BJ (cell line): ENCODE measurements at regions not wholly inside any gene's neighbourhood (a gene's known extent, or its start where the extent isn't known, plus 50 kb on each side); places are given as distances from the start of the nearest gene placed in this dataset.

ENCODE experiments used
- CTCF ChIA-PET: fragments of 350-600 bp; formaldehyde crosslinking; extraction: SDS; loops from one replicate; lab custom pipeline; 2021; ENCODE audit warnings: antibody characterized with exemption, inconsistent platforms; lab: Yijun Ruan, JAX
- POLR2A ChIA-PET: fragments of 300-600 bp; sonication (Branson Sonifier 250); formaldehyde crosslinking; extraction: SDS; loops from one replicate; lab custom pipeline; 2021; ENCODE audit warnings: antibody characterized with exemption; lab: Charles Lee
- DNase-seq: peaks from one replicate; pipeline ENCODE4 v3.0.0-alpha.2; 2011; ENCODE audit warnings: low read depth
- H3K27me3 ChIP-seq: 2 replicates; pipeline ENCODE4 v1.6.0; 2011; ENCODE audit warnings: low read length; ENCODE audit not compliant: control insufficient read depth, insufficient read depth
- H3K36me3 ChIP-seq: 2 replicates; pipeline ENCODE4 v1.5.1; 2011; ENCODE audit warnings: low read length; ENCODE audit not compliant: control insufficient read depth, insufficient read depth
- H3K4me3 ChIP-seq: 2 replicates; pipeline ENCODE4 v1.5.1; 2011; ENCODE audit warnings: low read depth, mild to moderate bottlenecking, control low read depth, low read length
- TF ChIP-seq, protein P1 (sequence below): IDR thresholded peaks from 2 replicates; pipeline ENCODE4 v1.5.1; 2011; ENCODE audit warnings: low read depth, mild to moderate bottlenecking, control low read depth, inconsistent platforms, low read length, moderate library complexity; ENCODE audit not compliant: insufficient read depth

DNA sequence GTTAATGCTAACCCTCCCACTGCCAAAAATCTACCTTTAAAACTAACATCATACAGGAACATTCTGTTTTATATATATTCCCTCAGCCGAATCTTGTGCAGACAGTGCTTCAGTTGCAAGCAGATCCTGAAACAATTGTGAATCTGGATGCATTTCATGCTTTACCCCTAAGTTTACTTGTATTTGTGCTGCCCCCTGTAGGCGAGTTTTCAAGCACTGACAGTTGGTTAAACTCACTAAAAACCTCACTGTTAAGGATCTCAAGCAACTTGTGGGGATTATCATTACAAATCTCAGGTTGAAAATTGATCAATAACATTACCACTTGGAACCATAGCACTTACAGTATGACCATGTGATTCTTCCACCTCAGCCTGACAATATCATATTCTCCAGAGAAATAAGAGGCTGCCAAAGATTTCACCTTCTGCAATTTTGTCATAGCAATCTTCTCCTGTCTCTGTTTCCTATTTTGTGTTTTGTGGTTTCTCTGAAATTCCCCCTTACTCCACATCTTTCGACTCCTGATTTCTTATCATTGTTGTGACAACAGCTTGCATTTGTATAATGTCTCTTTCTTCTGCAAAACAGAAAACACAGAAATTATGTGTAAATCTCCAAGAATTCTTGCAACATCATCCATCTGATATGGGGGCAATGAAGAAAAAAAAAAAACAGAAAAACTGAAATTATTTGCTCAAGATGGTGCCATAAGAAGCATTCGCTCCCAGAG, 354.6 kb upstream of the SETBP1 start:
- no peak for DNase-seq
- TF ChIP-seq, protein P1, sequence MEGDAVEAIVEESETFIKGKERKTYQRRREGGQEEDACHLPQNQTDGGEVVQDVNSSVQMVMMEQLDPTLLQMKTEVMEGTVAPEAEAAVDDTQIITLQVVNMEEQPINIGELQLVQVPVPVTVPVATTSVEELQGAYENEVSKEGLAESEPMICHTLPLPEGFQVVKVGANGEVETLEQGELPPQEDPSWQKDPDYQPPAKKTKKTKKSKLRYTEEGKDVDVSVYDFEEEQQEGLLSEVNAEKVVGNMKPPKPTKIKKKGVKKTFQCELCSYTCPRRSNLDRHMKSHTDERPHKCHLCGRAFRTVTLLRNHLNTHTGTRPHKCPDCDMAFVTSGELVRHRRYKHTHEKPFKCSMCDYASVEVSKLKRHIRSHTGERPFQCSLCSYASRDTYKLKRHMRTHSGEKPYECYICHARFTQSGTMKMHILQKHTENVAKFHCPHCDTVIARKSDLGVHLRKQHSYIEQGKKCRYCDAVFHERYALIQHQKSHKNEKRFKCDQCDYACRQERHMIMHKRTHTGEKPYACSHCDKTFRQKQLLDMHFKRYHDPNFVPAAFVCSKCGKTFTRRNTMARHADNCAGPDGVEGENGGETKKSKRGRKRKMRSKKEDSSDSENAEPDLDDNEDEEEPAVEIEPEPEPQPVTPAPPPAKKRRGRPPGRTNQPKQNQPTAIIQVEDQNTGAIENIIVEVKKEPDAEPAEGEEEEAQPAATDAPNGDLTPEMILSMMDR = peak; percentile 75
- ChIA-PET CTCF (interaction anchor here (0.6 kb wide), 1 partner anchor 498 kb away, joined by 5 read pairs; no protein-coding TSS in a partner anchor), POLR2A (no interaction called here)
- Histone ChIP-seq H3K36me3 (no peaks in the 10 kb centered on the region), H3K4me3 (no peak overlapping the region), H3K27me3 (no peaks in the 10 kb centered on the region)

DNA sequence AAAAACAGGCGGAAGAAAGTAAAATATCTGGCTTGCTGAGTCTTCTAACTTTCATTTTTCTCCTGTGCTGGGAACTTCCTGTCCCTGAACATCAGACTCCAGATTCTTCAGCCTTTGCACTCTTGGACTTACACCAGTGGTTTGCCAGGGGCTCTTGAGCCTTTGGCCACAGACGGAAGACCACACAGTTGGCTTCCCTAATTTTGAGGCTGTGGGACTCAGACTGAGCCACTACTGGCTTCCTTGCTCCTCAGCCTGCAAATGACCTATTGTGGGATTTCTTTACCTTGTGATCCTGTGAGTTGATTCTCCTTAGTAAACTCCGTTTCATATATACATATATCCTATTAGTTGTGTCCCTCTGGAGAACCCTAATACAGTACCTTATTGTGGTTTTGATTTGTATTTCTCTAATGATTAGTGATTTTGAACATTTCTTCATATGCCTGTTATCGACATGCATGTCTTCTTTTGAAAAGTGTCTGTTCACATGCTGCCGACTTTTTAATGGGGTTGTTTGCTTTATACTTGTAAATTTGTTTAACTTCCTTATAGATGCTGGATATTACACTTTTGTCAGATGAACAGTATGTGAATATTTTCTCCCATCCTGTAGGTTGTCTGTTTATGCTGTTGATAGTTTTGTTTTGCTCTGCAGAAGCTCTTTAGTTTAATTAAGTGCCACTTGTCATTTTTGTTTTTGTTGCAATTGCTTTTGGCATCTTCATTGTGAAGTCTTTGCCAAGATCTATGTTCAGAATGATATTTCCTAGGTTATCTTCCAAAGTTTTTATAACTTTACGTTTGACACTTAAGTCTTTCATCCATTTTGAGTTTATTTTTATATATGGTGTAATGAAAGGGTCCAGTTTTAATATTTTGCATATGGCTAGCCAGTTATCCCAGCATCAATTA, 348.8 kb upstream of the SETBP1 start:
- no peak for DNase-seq
- POLR2A ChIA-PET = no interaction called here
- no peaks in the 10 kb centered on the region for H3K27me3 ChIP-seq
- H3K36me3 ChIP-seq = no peaks in the 10 kb centered on the region
- TF ChIP-seq, protein P1 = no peak
- no peak overlapping the region for H3K4me3 ChIP-seq
- CTCF ChIA-PET = no interaction called here

DNA sequence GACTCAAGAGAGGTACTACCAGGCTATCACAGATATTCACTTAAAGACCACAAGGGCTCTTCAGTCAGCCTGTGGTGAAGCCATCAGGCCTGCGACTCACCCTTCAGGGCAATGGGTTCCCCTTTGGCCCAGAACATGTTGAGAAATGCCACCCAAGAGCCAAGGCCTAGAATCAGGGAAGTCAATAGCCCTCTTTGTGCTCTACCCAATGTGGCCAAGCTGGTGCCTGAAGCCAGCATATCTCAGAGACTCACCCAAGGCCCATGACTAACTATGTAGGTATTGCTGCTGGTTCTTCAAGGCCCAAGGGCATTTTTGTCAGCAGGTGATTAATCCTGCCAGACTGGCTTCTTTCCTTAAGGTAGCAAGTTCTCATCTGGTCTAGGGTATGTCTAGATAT, 338.9 kb upstream of the SETBP1 start:
- ChIA-PET POLR2A (no interaction called here), CTCF (interaction anchor here (1.1 to 1.3 kb wide), 2 partner anchors 11 to 212 kb away, joined by 3 read pairs; no protein-coding TSS in a partner anchor)
- Histone ChIP-seq H3K27me3 (no peaks in the 10 kb centered on the region), H3K4me3 (no peak overlapping the region), H3K36me3 (no peaks in the 10 kb centered on the region)
- DNase-seq = no peak
- TF ChIP-seq, protein P1 = no peak

DNA sequence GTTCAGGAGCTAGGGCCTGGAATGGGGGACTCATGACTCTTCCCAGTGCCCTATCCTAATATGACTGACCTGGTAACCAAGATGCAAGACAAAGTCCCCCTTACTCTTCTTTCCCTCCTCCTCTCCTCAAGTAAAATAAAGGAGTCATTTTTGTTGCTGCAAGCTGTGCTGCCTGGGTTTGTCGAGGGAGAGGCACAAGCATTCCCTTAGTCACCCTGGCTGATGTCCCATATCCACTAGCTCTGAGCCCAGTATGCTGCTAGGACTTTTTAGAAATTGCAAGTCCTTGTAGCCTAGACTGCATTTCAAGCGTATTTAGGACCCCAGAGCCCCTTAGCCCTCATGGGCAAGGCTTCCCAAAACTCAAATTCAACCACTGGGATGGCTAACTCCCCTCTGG, 338.5 kb upstream of the SETBP1 start:
- Histone ChIP-seq H3K36me3 (no peaks in the 10 kb centered on the region), H3K27me3 (no peaks in the 10 kb centered on the region), H3K4me3 (no peak overlapping the region)
- DNase-seq = no peak
- ChIA-PET CTCF (interaction anchor here (1.1 to 1.3 kb wide), 2 partner anchors 11 to 212 kb away, joined by 3 read pairs; no protein-coding TSS in a partner anchor), POLR2A (no interaction called here)
- TF ChIP-seq, protein P1 = no peak

DNA sequence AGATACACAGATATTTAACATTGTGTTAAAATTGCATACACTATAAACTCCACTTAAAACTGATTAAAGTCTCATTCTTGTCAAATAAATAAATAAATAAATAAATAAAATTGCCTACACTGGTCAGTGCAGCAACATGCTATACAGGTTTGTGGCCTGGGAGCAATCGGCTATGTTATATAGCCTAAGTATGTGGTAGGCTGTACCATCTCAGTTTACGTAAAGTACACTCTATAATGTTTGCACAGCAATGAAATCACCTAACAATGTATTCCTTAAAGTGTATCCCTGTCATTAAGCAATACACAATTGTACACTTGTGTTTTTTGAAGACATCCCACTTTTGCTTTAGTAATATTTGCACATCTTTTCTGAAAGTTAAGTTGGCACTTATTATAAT, 337.7 kb upstream of the SETBP1 start:
- H3K4me3 ChIP-seq = no peak overlapping the region
- TF ChIP-seq, protein P1 = no peak
- no peaks in the 10 kb centered on the region for H3K36me3 ChIP-seq
- H3K27me3 ChIP-seq = no peaks in the 10 kb centered on the region
- DNase-seq = no peak
- CTCF ChIA-PET = interaction anchor here (1.1 kb wide), 1 partner anchor 213 kb away, joined by 3 read pairs; no protein-coding TSS in a partner anchor
- POLR2A ChIA-PET = no interaction called here
